CD14-positive monocyte (primary cell): ENCODE measurements at regions not wholly inside any gene's neighbourhood (a gene's known extent, or its start where the extent isn't known, plus 50 kb on each side); places are given as distances from the start of the nearest gene placed in this dataset.

Source experiments
- DNase-seq, 3 donors: peaks; one replicate each; pipeline ENCODE4 v3.0.0-alpha.2; 2011 to 2022
- H2AFZ ChIP-seq: 2 replicates; pipeline ENCODE4 v1.6.0; 2012; ENCODE audit warnings: mild to moderate bottlenecking, low read depth, low read length, inconsistent platforms; ENCODE audit not compliant: insufficient read depth, poor library complexity, severe bottlenecking
- H3K27ac ChIP-seq, 2 donors: 1 replicate in 1 of 2; 2 replicates in 1 of 2; pipeline ENCODE4 v1.5.1; 2012 to 2013; ENCODE audit warnings: low read length in 2 of 2, control low read depth in 1 of 2, inconsistent platforms in 1 of 2, low read depth in 1 of 2, mild to moderate bottlenecking in 1 of 2
- H3K27me3 ChIP-seq, 2 donors: one replicate each; pipeline versions ENCODE4 v1.6.0 to v1.6.1; 2011 to 2013; ENCODE audit warnings: low read length in 2 of 2; ENCODE audit not compliant: control insufficient read depth in 2 of 2, insufficient read depth in 2 of 2
- H3K36me3 ChIP-seq, 2 donors: replicated peaks in 1 of 2; 1 replicate in 1 of 2; 2 replicates in 1 of 2; pipeline versions ENCODE4 v1.5.1 to v1.6.1; 2012 to 2013; ENCODE audit warnings: low read length in 2 of 2, control low read depth in 1 of 2, inconsistent platforms in 1 of 2, mild to moderate bottlenecking in 1 of 2; ENCODE audit not compliant: insufficient read depth in 2 of 2, control insufficient read depth in 1 of 2
- H3K4me1 ChIP-seq, 2 donors: 1 replicate in 1 of 2; 2 replicates in 1 of 2; pipeline versions ENCODE4 v1.5.1 to v1.6.1; 2012 to 2013; ENCODE audit warnings: low read length in 2 of 2, control low read depth in 1 of 2, inconsistent platforms in 1 of 2, mild to moderate bottlenecking in 1 of 2, moderate library complexity in 1 of 2; ENCODE audit not compliant: insufficient read depth in 2 of 2, control insufficient read depth in 1 of 2
- H3K4me2 ChIP-seq: replicated peaks from 2 replicates; pipeline ENCODE3; 2012; ENCODE audit warnings: low read length, moderate library complexity, mild to moderate bottlenecking; ENCODE audit not compliant: poor library complexity, severe bottlenecking; ENCODE audit errors: extremely low read depth
- H3K4me3 ChIP-seq, 3 experiments: fragments of 200-600 bp in 1 of 3; sonication (generic) in 1 of 3; replicated peaks in 1 of 3; 1 replicate in 2 of 3; 2 replicates in 1 of 3; pipeline ENCODE4 v1.5.1; 2011 to 2013; ENCODE audit warnings: low read length in 3 of 3, mild to moderate bottlenecking in 3 of 3, control low read depth in 2 of 3, low read depth in 2 of 3, inconsistent platforms in 1 of 3, moderate library complexity in 1 of 3
- H3K79me2 ChIP-seq: 2 replicates; pipeline ENCODE4 v1.6.0; 2012; ENCODE audit warnings: mild to moderate bottlenecking, control low read depth, inconsistent platforms, low read length, moderate library complexity; ENCODE audit not compliant: insufficient read depth
- H3K9ac ChIP-seq: 2 replicates; pipeline ENCODE4 v1.6.0; 2017; ENCODE audit warnings: low read length, mild to moderate bottlenecking; ENCODE audit not compliant: insufficient read depth, poor library complexity, severe bottlenecking
- H3K9me3 ChIP-seq, 2 donors: replicated peaks in 1 of 2; 1 replicate in 1 of 2; 2 replicates in 1 of 2; pipeline versions ENCODE4 v1.5.1 to v1.6.1; 2012 to 2013; ENCODE audit warnings: low read length in 2 of 2, control low read depth in 1 of 2; ENCODE audit not compliant: control insufficient read depth in 1 of 2, insufficient read depth in 1 of 2
- H4K20me1 ChIP-seq: 2 replicates; pipeline ENCODE4 v1.6.0; 2012; ENCODE audit warnings: mild to moderate bottlenecking, low read length, control low read depth, moderate library complexity; ENCODE audit not compliant: insufficient read depth
- H3K27ac Mint-ChIP-seq, 7 donors: one replicate each; pipeline ENCODE4 v1.8.0; 2020; ENCODE audit warnings: mild to moderate bottlenecking in 7 of 7, mixed read lengths in 7 of 7, moderate library complexity in 6 of 7, inconsistent platforms in 2 of 7
- H3K27me3 Mint-ChIP-seq, 3 donors: one replicate each; pipeline ENCODE4 v1.8.0; 2021 to 2022; ENCODE audit warnings: low read depth in 3 of 3, mild to moderate bottlenecking in 3 of 3, mixed read lengths in 3 of 3, moderate library complexity in 3 of 3, inconsistent platforms in 1 of 3
- H3K36me3 Mint-ChIP-seq, 2 donors: one replicate each; pipeline ENCODE4 v1.8.0; 2020; ENCODE audit warnings: mixed read lengths in 2 of 2, inconsistent platforms in 1 of 2, mild to moderate bottlenecking in 1 of 2
- H3K4me1 Mint-ChIP-seq: one replicate; pipeline ENCODE4 v1.8.0; 2020; ENCODE audit warnings: mild to moderate bottlenecking, mixed read lengths
- H3K4me3 Mint-ChIP-seq, 2 donors: one replicate each; pipeline ENCODE4 v1.8.0; 2020; ENCODE audit warnings: mild to moderate bottlenecking in 2 of 2, mixed read lengths in 2 of 2, moderate library complexity in 1 of 2
- H3K9me3 Mint-ChIP-seq, 7 donors: one replicate each; pipeline ENCODE4 v1.8.0; 2020 to 2022; ENCODE audit warnings: mixed read lengths in 7 of 7, mild to moderate bottlenecking in 6 of 7, moderate library complexity in 6 of 7, inconsistent platforms in 2 of 7
- WGBS: methylation state at CpG from one replicate; pipeline ENCODE4 v1.1.5; 2013; ENCODE audit warnings: missing lambda C conversion rate; ENCODE audit not compliant: insufficient coverage; 5-methylcytosine and 5-hydroxymethylcytosine counted together
- intact Hi-C, 2 donors: fragments of 100-400 bp; cut with micrococcal nuclease; formaldehyde crosslinking; loops; one replicate each; pipeline versions ENCODE4 v1.15.0 to v1.15.1; 2023
- TF ChIP-seq, protein P1 (sequence below): fragments of 200-600 bp; IDR thresholded peaks from one replicate; pipeline ENCODE4 v1.8.0; 2022; ENCODE audit warnings: antibody characterized with exemption, mild to moderate bottlenecking

DNA sequence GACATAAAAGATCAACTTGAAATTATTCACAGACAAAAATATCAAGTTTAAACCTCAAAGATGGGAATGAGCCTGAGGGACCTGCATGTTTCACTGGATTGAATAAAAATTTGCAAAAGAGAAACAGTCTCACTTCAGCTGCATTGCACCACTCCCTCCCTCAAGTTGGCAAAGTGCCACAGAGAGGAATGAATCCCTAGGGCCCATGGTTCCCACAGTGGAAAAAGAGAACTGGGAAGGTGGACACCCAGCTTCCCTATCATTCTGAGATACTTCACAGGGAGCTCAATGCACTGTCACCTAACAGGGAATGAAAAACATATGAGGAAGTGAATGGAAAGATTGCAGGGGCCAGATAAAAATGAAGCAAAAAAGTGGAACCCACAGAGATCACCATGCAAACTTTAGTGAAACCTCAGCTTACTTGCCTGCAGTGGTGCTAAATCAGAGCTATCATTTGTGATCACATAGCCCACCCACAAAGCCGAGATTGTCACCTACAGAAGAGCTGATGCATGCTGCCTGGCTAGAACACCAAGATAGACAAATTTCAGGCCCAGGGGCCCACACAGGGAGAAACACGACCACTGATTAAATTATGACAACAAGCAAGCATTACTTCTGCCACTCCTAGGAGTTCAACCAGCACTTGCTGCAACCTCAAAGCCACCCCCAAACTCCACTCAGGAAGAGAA is 911.3 kb downstream of the LRFN5 start:
- H3K36me3 ChIP-seq = no peaks in the 10 kb centered on the region
- H2AFZ ChIP-seq = no peak overlapping the region
- H3K79me2 ChIP-seq = no peaks in the 10 kb centered on the region
- Mint-ChIP-seq H3K27ac (no peak overlapping the region), H3K36me3 (no peaks in the 10 kb centered on the region), H3K4me1 (no peaks in the 10 kb centered on the region), H3K4me3 (no peak overlapping the region), H3K9me3 (peaks cover 0 to 3% (median 0%) of the 10 kb centered on the region in 7 donors), H3K27me3 (no peaks in the 10 kb centered on the region)
- DNase-seq = no peak
- H3K4me1 ChIP-seq = no peaks in the 10 kb centered on the region
- H3K4me2 ChIP-seq = no peak overlapping the region
- TF ChIP-seq, protein P1, sequence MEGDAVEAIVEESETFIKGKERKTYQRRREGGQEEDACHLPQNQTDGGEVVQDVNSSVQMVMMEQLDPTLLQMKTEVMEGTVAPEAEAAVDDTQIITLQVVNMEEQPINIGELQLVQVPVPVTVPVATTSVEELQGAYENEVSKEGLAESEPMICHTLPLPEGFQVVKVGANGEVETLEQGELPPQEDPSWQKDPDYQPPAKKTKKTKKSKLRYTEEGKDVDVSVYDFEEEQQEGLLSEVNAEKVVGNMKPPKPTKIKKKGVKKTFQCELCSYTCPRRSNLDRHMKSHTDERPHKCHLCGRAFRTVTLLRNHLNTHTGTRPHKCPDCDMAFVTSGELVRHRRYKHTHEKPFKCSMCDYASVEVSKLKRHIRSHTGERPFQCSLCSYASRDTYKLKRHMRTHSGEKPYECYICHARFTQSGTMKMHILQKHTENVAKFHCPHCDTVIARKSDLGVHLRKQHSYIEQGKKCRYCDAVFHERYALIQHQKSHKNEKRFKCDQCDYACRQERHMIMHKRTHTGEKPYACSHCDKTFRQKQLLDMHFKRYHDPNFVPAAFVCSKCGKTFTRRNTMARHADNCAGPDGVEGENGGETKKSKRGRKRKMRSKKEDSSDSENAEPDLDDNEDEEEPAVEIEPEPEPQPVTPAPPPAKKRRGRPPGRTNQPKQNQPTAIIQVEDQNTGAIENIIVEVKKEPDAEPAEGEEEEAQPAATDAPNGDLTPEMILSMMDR = no peak
- no peaks in the 10 kb centered on the region for H4K20me1 ChIP-seq
- H3K9me3 ChIP-seq = no peaks in the 10 kb centered on the region
- H3K27ac ChIP-seq = no peak overlapping the region
- no peak overlapping the region for H3K4me3 ChIP-seq
- intact Hi-C loops = no loop called here
- no peaks in the 10 kb centered on the region for H3K27me3 ChIP-seq
- 26% methylated on average over 2 of the region's 2 CpGs for WGBS
- no peak overlapping the region for H3K9ac ChIP-seq

DNA sequence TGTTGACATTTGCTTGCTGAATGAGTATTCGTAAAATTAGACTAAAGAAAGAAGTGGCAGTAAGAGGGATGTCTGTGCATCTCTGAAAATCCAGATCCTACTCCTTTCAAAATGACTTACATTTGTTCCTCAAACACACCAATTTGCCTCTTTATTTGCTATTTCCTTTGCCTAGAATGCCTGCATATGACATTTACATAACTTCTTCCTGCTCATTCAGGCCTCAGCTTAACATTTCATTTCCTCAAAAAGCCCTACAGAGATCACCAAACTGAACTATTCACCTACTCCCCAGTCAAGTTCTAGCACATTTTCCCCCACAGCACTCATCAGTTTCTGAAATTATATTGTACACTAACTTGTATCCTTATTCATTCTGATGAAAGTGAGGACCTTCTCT is 907.2 kb downstream of the LRFN5 start:
- H3K9me3 ChIP-seq = no peaks in the 10 kb centered on the region
- H3K9me3 Mint-ChIP-seq = peaks cover 0 to 6% (median 3%) of the 10 kb centered on the region in 7 donors
- no peaks in the 10 kb centered on the region for H3K79me2 ChIP-seq
- no peak overlapping the region for H2AFZ ChIP-seq
- H3K27me3 ChIP-seq = no peaks in the 10 kb centered on the region
- TF ChIP-seq, protein P1 = no peak
- H3K27me3 Mint-ChIP-seq = no peaks in the 10 kb centered on the region
- H3K4me1 Mint-ChIP-seq = no peaks in the 10 kb centered on the region
- H3K36me3 Mint-ChIP-seq = no peaks in the 10 kb centered on the region
- H4K20me1 ChIP-seq = no peaks in the 10 kb centered on the region
- no CpG with 5 or more reads among the region's 1 CpG for WGBS
- H3K4me2 ChIP-seq = no peak overlapping the region
- no peaks in the 10 kb centered on the region for H3K36me3 ChIP-seq
- H3K4me3 Mint-ChIP-seq = no peak overlapping the region
- H3K27ac Mint-ChIP-seq = no peak overlapping the region
- intact Hi-C loops = no loop called here
- H3K4me1 ChIP-seq = no peaks in the 10 kb centered on the region
- H3K9ac ChIP-seq = no peak overlapping the region
- H3K27ac ChIP-seq = no peak overlapping the region
- no peak overlapping the region for H3K4me3 ChIP-seq
- DNase-seq = no peak
